ENCODE measurements at regions not wholly inside any gene's neighbourhood (a gene's known extent, or its start where the extent isn't known, plus 50 kb on each side); places are given as distances from the start of the nearest gene placed in this dataset.
"Not testable (repeated sequence)": the region's sequence is repeated elsewhere in the genome, so short reads cannot be mapped to it uniquely, and the experiment has no call there.

GRCh38 chr5:104080646-104081175 is 518.1 kb upstream of the NUDT12 start:
- H4K20me1 ChIP-seq (ENCODE audit: insufficient read depth, low read length) = no peaks in the 10 kb centered on the region
- no peak for TF ChIP-seq EZH2 (IDR thresholded peaks at IDR 0.05; ENCODE audit: borderline replicate concordance, low read length)
- TF ChIP-seq CTCF (IDR thresholded peaks at IDR 0.05; ENCODE audit: low read length) = no peak
- H3K27me3 ChIP-seq (ENCODE audit: insufficient read depth, low read length) = no peaks in the 10 kb centered on the region
- H3K36me3 ChIP-seq (ENCODE audit: insufficient read depth, low read length) = no peaks in the 10 kb centered on the region
- no peak overlapping the region for H3K27ac ChIP-seq (ENCODE audit: low read depth, low read length, poor library complexity, severe bottlenecking)
- no peaks in the 10 kb centered on the region for H3K9me3 ChIP-seq (ENCODE audit: low read length)
- no peak overlapping the region for H3K4me2 ChIP-seq (ENCODE audit: low read length)
- H3K9ac ChIP-seq (ENCODE audit: low read length) = no peak overlapping the region
- H3K4me3 ChIP-seq (ENCODE audit: low read depth, low read length, poor library complexity, severe bottlenecking) = no peak overlapping the region
- no peak overlapping the region for H2AFZ ChIP-seq (ENCODE audit: low read length)
- H3K4me1 ChIP-seq (ENCODE audit: insufficient read depth, low read length, severe bottlenecking) = no peaks in the 10 kb centered on the region
- no peaks in the 10 kb centered on the region for H3F3A ChIP-seq (ENCODE audit: insufficient read depth, low read length)
- H3K79me2 ChIP-seq (ENCODE audit: insufficient read depth, low read length) = no peaks in the 10 kb centered on the region
- H3K9me2 ChIP-seq (ENCODE audit: low read depth, low read length) = no peaks in the 10 kb centered on the region

GRCh38 chr5:104079861-104080645 is 517.5 kb upstream of the NUDT12 start:
- H3K4me3 ChIP-seq (ENCODE audit: low read depth, low read length, poor library complexity, severe bottlenecking); H3K9me2 ChIP-seq (ENCODE audit: low read depth, low read length); H3K79me2 ChIP-seq (ENCODE audit: insufficient read depth, low read length); H4K20me1 ChIP-seq (ENCODE audit: insufficient read depth, low read length); H3K4me1 ChIP-seq (ENCODE audit: insufficient read depth, low read length, severe bottlenecking); H2AFZ ChIP-seq (ENCODE audit: low read length); H3K4me2 ChIP-seq (ENCODE audit: low read length); H3K27me3 ChIP-seq (ENCODE audit: insufficient read depth, low read length); H3K9ac ChIP-seq (ENCODE audit: low read length); H3K36me3 ChIP-seq (ENCODE audit: insufficient read depth, low read length); H3K9me3 ChIP-seq (ENCODE audit: low read length); H3K27ac ChIP-seq (ENCODE audit: low read depth, low read length, poor library complexity, severe bottlenecking); H3F3A ChIP-seq (ENCODE audit: insufficient read depth, low read length): not testable (repeated sequence)

- H3K79me2 ChIP-seq (ENCODE audit: insufficient read depth, low read length) = no peaks in the 10 kb centered on the region
- no peaks in the 10 kb centered on the region for H3K36me3 ChIP-seq (ENCODE audit: insufficient read depth, low read length)
- no peak overlapping the region for H3K4me2 ChIP-seq (ENCODE audit: low read length)
- H3K9me2 ChIP-seq (ENCODE audit: low read depth, low read length) = no peaks in the 10 kb centered on the region
- no peaks in the 10 kb centered on the region for H3F3A ChIP-seq (ENCODE audit: insufficient read depth, low read length)
- no peak overlapping the region for H3K4me3 ChIP-seq (ENCODE audit: low read depth, low read length, poor library complexity, severe bottlenecking)
- H3K4me1 ChIP-seq (ENCODE audit: insufficient read depth, low read length, severe bottlenecking) = no peaks in the 10 kb centered on the region
- no peaks in the 10 kb centered on the region for H4K20me1 ChIP-seq (ENCODE audit: insufficient read depth, low read length)
- H3K9me3 ChIP-seq (ENCODE audit: low read length) = no peaks in the 10 kb centered on the region
- H2AFZ ChIP-seq (ENCODE audit: low read length) = no peak overlapping the region
- H3K27me3 ChIP-seq (ENCODE audit: insufficient read depth, low read length) = no peaks in the 10 kb centered on the region
- no peak overlapping the region for H3K27ac ChIP-seq (ENCODE audit: low read depth, low read length, poor library complexity, severe bottlenecking)
- TF ChIP-seq EZH2 (IDR thresholded peaks at IDR 0.05; ENCODE audit: borderline replicate concordance, low read length) (no peak), CTCF (IDR thresholded peaks at IDR 0.05; ENCODE audit: low read length) (no peak)
- no peak overlapping the region for H3K9ac ChIP-seq (ENCODE audit: low read length)
Measured at GRCh38 chr5:104071887-104072286, 509.3 kb upstream of the NUDT12 start.
